ENCODE measurements at regions not wholly inside any gene's neighbourhood (a gene's known extent, or its start where the extent isn't known, plus 50 kb on each side); places are given as distances from the start of the nearest gene placed in this dataset.

- Histone ChIP-seq H3K27me3 (replicated peaks; ENCODE audit: control insufficient read depth, insufficient read depth, low read length) (no peaks in the 10 kb centered on the region), H3K36me3 (ENCODE audit: control insufficient read depth, insufficient read depth, low read length) (no peaks in the 10 kb centered on the region), H3K4me3 (replicated peaks; ENCODE audit: low read depth, low read length) (no peak overlapping the region)
- DNase-seq (ENCODE audit: extremely low read depth, insufficient read length): no peak
- TF ChIP-seq, protein P1, sequence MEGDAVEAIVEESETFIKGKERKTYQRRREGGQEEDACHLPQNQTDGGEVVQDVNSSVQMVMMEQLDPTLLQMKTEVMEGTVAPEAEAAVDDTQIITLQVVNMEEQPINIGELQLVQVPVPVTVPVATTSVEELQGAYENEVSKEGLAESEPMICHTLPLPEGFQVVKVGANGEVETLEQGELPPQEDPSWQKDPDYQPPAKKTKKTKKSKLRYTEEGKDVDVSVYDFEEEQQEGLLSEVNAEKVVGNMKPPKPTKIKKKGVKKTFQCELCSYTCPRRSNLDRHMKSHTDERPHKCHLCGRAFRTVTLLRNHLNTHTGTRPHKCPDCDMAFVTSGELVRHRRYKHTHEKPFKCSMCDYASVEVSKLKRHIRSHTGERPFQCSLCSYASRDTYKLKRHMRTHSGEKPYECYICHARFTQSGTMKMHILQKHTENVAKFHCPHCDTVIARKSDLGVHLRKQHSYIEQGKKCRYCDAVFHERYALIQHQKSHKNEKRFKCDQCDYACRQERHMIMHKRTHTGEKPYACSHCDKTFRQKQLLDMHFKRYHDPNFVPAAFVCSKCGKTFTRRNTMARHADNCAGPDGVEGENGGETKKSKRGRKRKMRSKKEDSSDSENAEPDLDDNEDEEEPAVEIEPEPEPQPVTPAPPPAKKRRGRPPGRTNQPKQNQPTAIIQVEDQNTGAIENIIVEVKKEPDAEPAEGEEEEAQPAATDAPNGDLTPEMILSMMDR (IDR thresholded peaks at IDR 0.05; ENCODE audit: insufficient read depth, low read length, poor library complexity, severe bottlenecking): no peak
Measured at GRCh38 chr4:57575426-57575825, 465.2 kb upstream of the IGFBP7 start.

GRCh38 chr4:57554556-57555092, 444.4 kb upstream of the IGFBP7 start:
- no peak overlapping the region for H3K4me3 ChIP-seq (replicated peaks; ENCODE audit: low read depth, low read length)
- TF ChIP-seq, protein P1 (IDR thresholded peaks at IDR 0.05; ENCODE audit: insufficient read depth, low read length, poor library complexity, severe bottlenecking): no peak
- H3K27me3 ChIP-seq (replicated peaks; ENCODE audit: control insufficient read depth, insufficient read depth, low read length): no peaks in the 10 kb centered on the region
- no peaks in the 10 kb centered on the region for H3K36me3 ChIP-seq (ENCODE audit: control insufficient read depth, insufficient read depth, low read length)
- DNase-seq (ENCODE audit: extremely low read depth, insufficient read length): no peak

DNA sequence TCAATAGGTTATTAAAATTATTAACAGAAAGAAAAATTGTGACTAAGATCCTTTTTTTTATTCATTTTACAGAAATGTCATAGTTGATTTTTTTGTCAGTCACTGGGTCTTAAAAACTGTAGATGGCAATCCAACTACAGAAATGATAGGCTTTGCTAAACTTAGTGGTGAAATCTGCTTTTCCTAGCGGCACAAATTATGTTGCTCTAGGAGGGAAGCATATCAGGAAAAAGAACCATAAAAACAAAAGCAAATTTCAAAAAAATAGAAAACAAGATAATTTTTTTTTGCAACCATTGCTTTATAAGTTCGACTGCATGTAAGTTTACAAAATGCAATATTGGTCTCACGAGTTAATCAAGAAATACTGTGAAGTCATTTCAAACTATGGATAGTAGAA, 443.5 kb upstream of the IGFBP7 start:
- H3K36me3 ChIP-seq (ENCODE audit: control insufficient read depth, insufficient read depth, low read length): no peaks in the 10 kb centered on the region
- no peak for DNase-seq (ENCODE audit: extremely low read depth, insufficient read length)
- TF ChIP-seq, protein P1 (IDR thresholded peaks at IDR 0.05; ENCODE audit: insufficient read depth, low read length, poor library complexity, severe bottlenecking): no peak
- H3K27me3 ChIP-seq (replicated peaks; ENCODE audit: control insufficient read depth, insufficient read depth, low read length): no peaks in the 10 kb centered on the region
- no peak overlapping the region for H3K4me3 ChIP-seq (replicated peaks; ENCODE audit: low read depth, low read length)

DNA sequence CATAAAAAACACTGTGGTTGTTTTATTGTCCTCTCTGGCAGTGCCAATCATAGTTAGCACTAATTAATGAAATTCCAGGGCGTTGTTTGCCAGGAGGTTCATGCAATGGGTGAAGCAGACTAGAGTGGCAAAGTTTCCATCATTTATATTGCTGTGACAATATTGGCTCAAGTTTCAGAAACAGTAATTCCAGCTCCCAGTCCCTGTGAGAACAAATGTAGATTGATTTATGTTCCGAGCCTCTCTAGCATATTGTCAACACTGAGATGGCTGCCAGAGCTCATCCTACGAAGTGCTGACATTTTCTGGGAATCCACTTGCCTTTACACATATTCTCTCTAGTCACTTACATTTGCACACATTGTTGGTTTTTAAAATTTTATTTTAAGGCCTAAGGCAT, 440.0 kb upstream of the IGFBP7 start:
- Histone ChIP-seq H3K27me3 (replicated peaks; ENCODE audit: control insufficient read depth, insufficient read depth, low read length) (no peaks in the 10 kb centered on the region), H3K36me3 (ENCODE audit: control insufficient read depth, insufficient read depth, low read length) (no peaks in the 10 kb centered on the region), H3K4me3 (replicated peaks; ENCODE audit: low read depth, low read length) (no peak overlapping the region)
- DNase-seq (ENCODE audit: extremely low read depth, insufficient read length): no peak
- TF ChIP-seq, protein P1 (IDR thresholded peaks at IDR 0.05; ENCODE audit: insufficient read depth, low read length, poor library complexity, severe bottlenecking): no peak

- TF ChIP-seq, protein P1 (IDR thresholded peaks at IDR 0.05; ENCODE audit: insufficient read depth, low read length, poor library complexity, severe bottlenecking): no peak
- DNase-seq (ENCODE audit: extremely low read depth, insufficient read length): no peak
- no peak overlapping the region for H3K4me3 ChIP-seq (replicated peaks; ENCODE audit: low read depth, low read length)
- no peaks in the 10 kb centered on the region for H3K36me3 ChIP-seq (ENCODE audit: control insufficient read depth, insufficient read depth, low read length)
- no peaks in the 10 kb centered on the region for H3K27me3 ChIP-seq (replicated peaks; ENCODE audit: control insufficient read depth, insufficient read depth, low read length)
Measured at GRCh38 chr4:57548856-57549255, 438.7 kb upstream of the IGFBP7 start.

All from GM06990 (cell line).